Gastroesophageal sphincter (tissue), 4 donors: ENCODE measurements at regions not wholly inside any gene's neighbourhood (a gene's known extent, or its start where the extent isn't known, plus 50 kb on each side); places are given as distances from the start of the nearest gene placed in this dataset.
A peak's percentile ranks its signal among the peaks of the same experiment; 100 is the strongest.

Source experiments
- ATAC-seq: fragments of 150-250 bp; one replicate; pipeline ENCODE4 v1.9.1; 2016; ENCODE audit warnings: mild to moderate bottlenecking, moderate library complexity
- H3K27ac ChIP-seq, 4 donors: fragments of 200-600 bp; sonication (generic) in 3 of 4; 1 replicate in 3 of 4; 2 replicates in 1 of 4; pipeline ENCODE4 v1.5.1; 2016 to 2019
- H3K27me3 ChIP-seq: fragments of 200-600 bp; sonication (generic); one replicate; pipeline ENCODE4 v1.5.1; 2019
- H3K36me3 ChIP-seq, 2 donors: fragments of 200-600 bp; sonication (generic); one replicate each; pipeline ENCODE4 v1.5.1; 2019; ENCODE audit warnings: control low read depth in 1 of 2
- H3K4me1 ChIP-seq, 3 donors: fragments of 200-600 bp; sonication (generic); 1 replicate in 2 of 3; 2 replicates in 1 of 3; pipeline ENCODE4 v1.5.1; 2016 to 2019; ENCODE audit warnings: control low read depth in 2 of 3
- H3K4me3 ChIP-seq, 2 donors: fragments of 200-600 bp; sonication (generic); one replicate each; pipeline ENCODE4 v1.5.1; 2019; ENCODE audit warnings: mild to moderate bottlenecking in 1 of 2, moderate library complexity in 1 of 2
- H3K9me3 ChIP-seq, 3 donors: fragments of 200-600 bp; sonication (generic); one replicate each; pipeline ENCODE4 v1.5.1; 2017 to 2019; ENCODE audit warnings: control low read depth in 2 of 3
- EP300 ChIP-seq: sonication (generic); formaldehyde crosslinking; IDR thresholded peaks from one replicate; pipeline ENCODE4 v1.6.1; 2017; ENCODE audit warnings: antibody characterized with exemption, mild to moderate bottlenecking
- POLR2A ChIP-seq, 2 donors: fragments of 450-650 bp; IDR thresholded peaks; one replicate each; pipeline ENCODE4 v1.6.1; 2017; ENCODE audit warnings: antibody characterized with exemption in 2 of 2, mild to moderate bottlenecking in 2 of 2, moderate library complexity in 1 of 2
- POLR2AphosphoS5 ChIP-seq: sonication (generic); formaldehyde crosslinking; IDR thresholded peaks from one replicate; pipeline ENCODE4 v1.6.1; 2017; ENCODE audit warnings: antibody characterized with exemption
- WGBS, 2 donors: methylation state at CpG; one replicate each; pipeline ENCODE4 v1.1.5; 2018; ENCODE audit warnings: low coverage in 1 of 2; 5-methylcytosine and 5-hydroxymethylcytosine counted together
- TF ChIP-seq, protein P1 (sequence below), 4 experiments: fragments of 200-600 bp in 2 of 4; fragments of 450-650 bp in 2 of 4; sonication (generic) in 1 of 4; IDR thresholded peaks; one replicate each; pipeline ENCODE4 v1.5.1; 2017 to 2019; ENCODE audit warnings: antibody characterized with exemption in 4 of 4, mild to moderate bottlenecking in 2 of 4, moderate library complexity in 2 of 4

DNA sequence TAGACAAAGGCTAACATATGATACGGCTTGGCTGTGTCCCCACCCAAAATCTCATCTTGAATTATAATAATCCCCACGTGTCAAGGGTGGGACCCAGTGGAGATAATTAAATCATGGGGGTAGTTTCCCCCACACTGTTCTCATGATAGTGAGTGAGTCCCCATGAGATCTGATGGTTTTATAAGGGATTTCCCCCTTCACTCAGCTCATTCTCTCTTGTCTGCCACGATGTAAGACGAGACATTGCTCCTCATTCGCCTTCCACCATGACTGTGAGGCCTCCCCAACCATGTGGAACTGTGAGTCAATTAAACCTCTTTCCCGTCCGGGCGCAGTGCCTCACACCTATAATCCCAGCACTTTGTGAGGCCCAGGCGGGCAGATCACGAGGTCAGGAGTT lies 143.5 kb downstream of the RXFP2 start:
- no peak overlapping the region for H3K4me3 ChIP-seq
- H3K4me1 ChIP-seq = peaks cover 0 to 29% (median 4%) of the 10 kb centered on the region in 3 donors
- WGBS, 2 donors = 80 to 100% methylated on average over 2 to 4 of the region's 10 CpGs
- no peaks in the 10 kb centered on the region for H3K36me3 ChIP-seq
- no peaks in the 10 kb centered on the region for H3K27me3 ChIP-seq
- H3K27ac ChIP-seq = no peak overlapping the region
- ATAC-seq = no peak
- H3K9me3 ChIP-seq = no peaks in the 10 kb centered on the region
- TF ChIP-seq, protein P1, sequence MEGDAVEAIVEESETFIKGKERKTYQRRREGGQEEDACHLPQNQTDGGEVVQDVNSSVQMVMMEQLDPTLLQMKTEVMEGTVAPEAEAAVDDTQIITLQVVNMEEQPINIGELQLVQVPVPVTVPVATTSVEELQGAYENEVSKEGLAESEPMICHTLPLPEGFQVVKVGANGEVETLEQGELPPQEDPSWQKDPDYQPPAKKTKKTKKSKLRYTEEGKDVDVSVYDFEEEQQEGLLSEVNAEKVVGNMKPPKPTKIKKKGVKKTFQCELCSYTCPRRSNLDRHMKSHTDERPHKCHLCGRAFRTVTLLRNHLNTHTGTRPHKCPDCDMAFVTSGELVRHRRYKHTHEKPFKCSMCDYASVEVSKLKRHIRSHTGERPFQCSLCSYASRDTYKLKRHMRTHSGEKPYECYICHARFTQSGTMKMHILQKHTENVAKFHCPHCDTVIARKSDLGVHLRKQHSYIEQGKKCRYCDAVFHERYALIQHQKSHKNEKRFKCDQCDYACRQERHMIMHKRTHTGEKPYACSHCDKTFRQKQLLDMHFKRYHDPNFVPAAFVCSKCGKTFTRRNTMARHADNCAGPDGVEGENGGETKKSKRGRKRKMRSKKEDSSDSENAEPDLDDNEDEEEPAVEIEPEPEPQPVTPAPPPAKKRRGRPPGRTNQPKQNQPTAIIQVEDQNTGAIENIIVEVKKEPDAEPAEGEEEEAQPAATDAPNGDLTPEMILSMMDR (IDR thresholded peaks at IDR 0.05) = no peak
- TF ChIP-seq EP300 (no peak), POLR2A (IDR thresholded peaks at IDR 0.05) (no peak), POLR2AphosphoS5 (no peak)

DNA sequence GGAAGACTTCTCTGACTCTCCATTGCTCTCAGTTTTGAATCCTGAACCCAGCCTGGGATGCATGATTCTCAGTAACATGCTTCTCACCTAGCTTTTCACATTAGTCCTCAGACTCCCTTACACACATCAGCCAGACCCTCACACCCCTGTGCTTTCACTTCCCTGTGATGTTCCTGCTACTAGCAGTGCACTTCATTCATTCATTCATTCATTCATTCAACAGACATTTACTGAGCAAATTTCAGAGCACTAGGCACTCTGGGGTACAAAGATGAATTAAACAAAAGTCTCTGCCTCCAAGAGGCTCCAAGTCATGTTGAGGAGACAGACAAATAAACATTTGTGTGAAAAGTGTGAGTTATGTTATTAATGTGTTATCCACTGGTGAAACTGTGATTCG lies 145.2 kb downstream of the RXFP2 start:
- TF ChIP-seq, protein P1 (IDR thresholded peaks at IDR 0.05) = no peak
- TF ChIP-seq POLR2AphosphoS5 (no peak), POLR2A (IDR thresholded peaks at IDR 0.05) (no peak), EP300 (no peak)
- H3K4me3 ChIP-seq = no peak overlapping the region
- no peak overlapping the region for H3K27ac ChIP-seq
- H3K36me3 ChIP-seq = no peaks in the 10 kb centered on the region
- H3K9me3 ChIP-seq = no peaks in the 10 kb centered on the region
- peaks cover 0 to 29% (median 4%) of the 10 kb centered on the region in 3 donors for H3K4me1 ChIP-seq
- ATAC-seq = no peak
- H3K27me3 ChIP-seq = no peaks in the 10 kb centered on the region
- 93 to 100% methylated on average over 1 of the region's 1 CpG for WGBS, 2 donors

DNA sequence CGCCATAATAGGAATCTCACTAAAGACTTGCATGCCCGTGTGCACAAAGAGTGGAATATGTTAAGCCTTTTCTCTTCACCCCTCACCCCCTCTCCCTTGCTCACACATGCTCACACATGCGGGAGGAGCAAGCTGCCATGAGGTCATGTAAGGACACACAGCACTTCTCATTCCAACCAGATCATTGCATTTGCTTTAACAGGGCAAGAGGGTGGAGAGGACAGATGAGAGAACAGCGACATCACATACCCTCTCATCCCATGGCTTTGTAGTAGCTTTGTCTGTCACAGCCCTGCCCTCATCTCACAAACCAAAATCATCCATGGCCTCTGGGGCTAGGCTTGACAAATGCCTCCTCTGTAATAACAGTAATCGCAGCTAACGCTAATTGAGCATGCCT lies 145.6 kb upstream of the FRY start:
- Histone ChIP-seq H3K36me3 (no peaks in the 10 kb centered on the region), H3K4me3 (no peak overlapping the region), H3K4me1 (peaks cover 0 to 21% (median 0%) of the 10 kb centered on the region in 3 donors), H3K27ac (no peak overlapping the region), H3K27me3 (no peaks in the 10 kb centered on the region), H3K9me3 (no peaks in the 10 kb centered on the region)
- WGBS, 2 donors = 53 to 79% methylated on average over 3 to 4 of the region's 6 CpGs
- TF ChIP-seq, protein P1 (IDR thresholded peaks at IDR 0.05) = no peak
- no peak for TF ChIP-seq POLR2A (IDR thresholded peaks at IDR 0.05)
- no peak for TF ChIP-seq POLR2AphosphoS5
- TF ChIP-seq EP300 = no peak
- no peak for ATAC-seq

DNA sequence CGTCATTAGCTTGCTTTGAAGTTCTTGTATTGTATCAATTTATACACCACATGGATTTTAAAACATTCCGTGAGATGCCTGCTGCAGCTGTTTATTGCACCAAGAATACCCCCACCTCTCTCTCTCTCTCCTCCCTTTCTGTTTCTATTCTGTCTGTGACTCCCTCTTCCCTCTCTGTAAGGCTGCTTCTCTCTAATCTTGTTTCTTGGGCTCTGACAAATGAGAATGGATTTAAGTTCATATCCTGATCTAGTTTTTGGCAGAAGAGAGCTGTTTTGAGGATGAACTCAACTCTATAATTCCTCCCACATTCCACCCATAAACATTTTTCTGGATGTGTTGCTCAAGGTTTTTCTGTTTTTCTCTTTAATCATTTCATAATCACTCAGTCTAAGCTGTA lies 144.3 kb upstream of the FRY start:
- WGBS, 2 donors = 36 to 46% methylated on average over 2 of the region's 2 CpGs
- TF ChIP-seq EP300 = no peak
- TF ChIP-seq POLR2AphosphoS5 = no peak
- TF ChIP-seq POLR2A (IDR thresholded peaks at IDR 0.05) = no peak
- TF ChIP-seq, protein P1 (IDR thresholded peaks at IDR 0.05) = no peak

DNA sequence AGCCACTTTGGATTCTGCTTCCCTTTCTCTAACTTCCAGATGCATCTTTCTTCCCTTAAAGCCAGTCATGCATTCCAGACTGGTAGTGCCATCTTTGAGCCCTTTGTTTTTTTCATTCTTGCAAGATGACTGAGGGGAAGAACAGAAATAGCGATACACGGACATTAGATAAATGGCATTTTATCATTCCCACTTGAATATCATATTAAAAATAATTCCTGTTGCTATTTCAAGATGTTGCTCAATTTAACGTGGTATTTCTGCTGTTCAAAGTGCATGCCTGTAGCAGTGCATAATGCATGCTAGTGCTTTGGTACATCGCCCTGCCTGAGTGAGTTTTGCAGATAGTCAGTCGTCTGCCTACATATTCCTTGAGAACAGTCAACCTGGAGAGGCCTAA lies 140.6 kb upstream of the FRY start:
- ATAC-seq = no peak
- no peaks in the 10 kb centered on the region for H3K36me3 ChIP-seq
- no peak overlapping the region for H3K27ac ChIP-seq
- TF ChIP-seq, protein P1 (IDR thresholded peaks at IDR 0.05) = no peak
- TF ChIP-seq POLR2AphosphoS5 (peak; percentile 44), EP300 (no peak)
- no peaks in the 10 kb centered on the region for H3K27me3 ChIP-seq
- H3K4me3 ChIP-seq = no peak overlapping the region
- WGBS, 2 donors = 45 to 89% methylated on average over 3 to 5 of the region's 5 CpGs
- H3K4me1 ChIP-seq = peaks cover 0 to 23% (median 0%) of the 10 kb centered on the region in 3 donors
- no peaks in the 10 kb centered on the region for H3K9me3 ChIP-seq

More for the DNA sequence above, 144.3 kb upstream of the FRY start:
- Histone ChIP-seq H3K27ac (no peak overlapping the region), H3K36me3 (no peaks in the 10 kb centered on the region), H3K4me3 (no peak overlapping the region), H3K27me3 (no peaks in the 10 kb centered on the region), H3K9me3 (no peaks in the 10 kb centered on the region), H3K4me1 (peaks cover 0 to 28% (median 0%) of the 10 kb centered on the region in 3 donors)
- no peak for ATAC-seq
